ENCODE measurements at regions not wholly inside any gene's neighbourhood (a gene's known extent, or its start where the extent isn't known, plus 50 kb on each side); places are given as distances from the start of the nearest gene placed in this dataset.

- no peak for TF ChIP-seq MAX (IDR thresholded peaks at IDR 0.05)
- TF ChIP-seq USF1 (IDR thresholded peaks at IDR 0.05): no peak
- TF ChIP-seq EP300 (IDR thresholded peaks at IDR 0.05; ENCODE audit: borderline replicate concordance): no peak
- TF ChIP-seq CEBPB (IDR thresholded peaks at IDR 0.05): no peak
- TF ChIP-seq, protein P1, sequence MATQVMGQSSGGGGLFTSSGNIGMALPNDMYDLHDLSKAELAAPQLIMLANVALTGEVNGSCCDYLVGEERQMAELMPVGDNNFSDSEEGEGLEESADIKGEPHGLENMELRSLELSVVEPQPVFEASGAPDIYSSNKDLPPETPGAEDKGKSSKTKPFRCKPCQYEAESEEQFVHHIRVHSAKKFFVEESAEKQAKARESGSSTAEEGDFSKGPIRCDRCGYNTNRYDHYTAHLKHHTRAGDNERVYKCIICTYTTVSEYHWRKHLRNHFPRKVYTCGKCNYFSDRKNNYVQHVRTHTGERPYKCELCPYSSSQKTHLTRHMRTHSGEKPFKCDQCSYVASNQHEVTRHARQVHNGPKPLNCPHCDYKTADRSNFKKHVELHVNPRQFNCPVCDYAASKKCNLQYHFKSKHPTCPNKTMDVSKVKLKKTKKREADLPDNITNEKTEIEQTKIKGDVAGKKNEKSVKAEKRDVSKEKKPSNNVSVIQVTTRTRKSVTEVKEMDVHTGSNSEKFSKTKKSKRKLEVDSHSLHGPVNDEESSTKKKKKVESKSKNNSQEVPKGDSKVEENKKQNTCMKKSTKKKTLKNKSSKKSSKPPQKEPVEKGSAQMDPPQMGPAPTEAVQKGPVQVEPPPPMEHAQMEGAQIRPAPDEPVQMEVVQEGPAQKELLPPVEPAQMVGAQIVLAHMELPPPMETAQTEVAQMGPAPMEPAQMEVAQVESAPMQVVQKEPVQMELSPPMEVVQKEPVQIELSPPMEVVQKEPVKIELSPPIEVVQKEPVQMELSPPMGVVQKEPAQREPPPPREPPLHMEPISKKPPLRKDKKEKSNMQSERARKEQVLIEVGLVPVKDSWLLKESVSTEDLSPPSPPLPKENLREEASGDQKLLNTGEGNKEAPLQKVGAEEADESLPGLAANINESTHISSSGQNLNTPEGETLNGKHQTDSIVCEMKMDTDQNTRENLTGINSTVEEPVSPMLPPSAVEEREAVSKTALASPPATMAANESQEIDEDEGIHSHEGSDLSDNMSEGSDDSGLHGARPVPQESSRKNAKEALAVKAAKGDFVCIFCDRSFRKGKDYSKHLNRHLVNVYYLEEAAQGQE (IDR thresholded peaks at IDR 0.05; ENCODE audit: low read depth): no peak
- no peak for TF ChIP-seq RAD21 (IDR thresholded peaks at IDR 0.05; ENCODE audit: low read depth)
- TF ChIP-seq TAF1 (IDR thresholded peaks at IDR 0.05; ENCODE audit: low read depth): no peak
- TF ChIP-seq TCF12 (IDR thresholded peaks at IDR 0.05; ENCODE audit: low read depth): no peak
- TF ChIP-seq YY1 (IDR thresholded peaks at IDR 0.05; ENCODE audit: low read depth): no peak
- no peak for TF ChIP-seq CREB1 (IDR thresholded peaks at IDR 0.05; ENCODE audit: low read depth)
- TF ChIP-seq FOXM1 (IDR thresholded peaks at IDR 0.05; ENCODE audit: borderline replicate concordance, low read depth): no peak
- TF ChIP-seq EGR1 (IDR thresholded peaks at IDR 0.05): no peak
- TF ChIP-seq ZBTB7A (IDR thresholded peaks at IDR 0.05; ENCODE audit: low read depth): no peak
- TF ChIP-seq NFIC (IDR thresholded peaks at IDR 0.05): no peak
These were observed 56.1 kb upstream of the TNFRSF19 start for GRCh38 chr13:23514076-23514475.

All from Ishikawa (cell line).